OCI-LY3 (cell line): ENCODE measurements at regions not wholly inside any gene's neighbourhood (a gene's known extent, or its start where the extent isn't known, plus 50 kb on each side); places are given as distances from the start of the nearest gene placed in this dataset.

Source experiments
- EZH2phosphoT487 ChIP-seq: fragments of 200-600 bp; shearing (Covaris generic); IDR thresholded peaks from 2 replicates; pipeline ENCODE4 v1.6.1; 2018; ENCODE audit warnings: antibody characterized with exemption, mixed run types, low read depth
- TF ChIP-seq, protein P1 (sequence below): fragments of 200-600, 300-600 bp; sonication (generic); IDR thresholded peaks from 2 replicates; pipeline ENCODE4 v1.5.1; 2014; ENCODE audit warnings: antibody characterized with exemption, low read length, low read depth

DNA sequence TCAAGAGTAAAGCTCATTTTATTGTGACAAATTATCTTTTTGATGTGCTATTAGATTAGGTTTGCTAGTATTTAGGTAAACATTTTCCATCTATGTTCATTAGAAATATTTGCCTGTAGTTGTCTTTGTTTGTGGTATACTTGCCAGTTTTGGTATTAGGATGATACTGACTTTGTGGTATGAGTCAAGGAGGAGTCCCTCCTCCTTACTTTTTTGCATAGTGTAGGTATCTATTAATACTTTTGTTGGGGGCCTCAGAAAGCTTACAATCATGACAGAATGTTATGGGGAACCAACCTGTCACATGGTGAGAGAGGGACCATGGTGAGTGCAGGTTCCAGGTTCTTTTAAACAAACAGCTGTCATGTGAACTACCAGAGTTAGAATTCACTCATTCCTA is 102.1 kb downstream of the ZWINT start:
- TF ChIP-seq, protein P1, sequence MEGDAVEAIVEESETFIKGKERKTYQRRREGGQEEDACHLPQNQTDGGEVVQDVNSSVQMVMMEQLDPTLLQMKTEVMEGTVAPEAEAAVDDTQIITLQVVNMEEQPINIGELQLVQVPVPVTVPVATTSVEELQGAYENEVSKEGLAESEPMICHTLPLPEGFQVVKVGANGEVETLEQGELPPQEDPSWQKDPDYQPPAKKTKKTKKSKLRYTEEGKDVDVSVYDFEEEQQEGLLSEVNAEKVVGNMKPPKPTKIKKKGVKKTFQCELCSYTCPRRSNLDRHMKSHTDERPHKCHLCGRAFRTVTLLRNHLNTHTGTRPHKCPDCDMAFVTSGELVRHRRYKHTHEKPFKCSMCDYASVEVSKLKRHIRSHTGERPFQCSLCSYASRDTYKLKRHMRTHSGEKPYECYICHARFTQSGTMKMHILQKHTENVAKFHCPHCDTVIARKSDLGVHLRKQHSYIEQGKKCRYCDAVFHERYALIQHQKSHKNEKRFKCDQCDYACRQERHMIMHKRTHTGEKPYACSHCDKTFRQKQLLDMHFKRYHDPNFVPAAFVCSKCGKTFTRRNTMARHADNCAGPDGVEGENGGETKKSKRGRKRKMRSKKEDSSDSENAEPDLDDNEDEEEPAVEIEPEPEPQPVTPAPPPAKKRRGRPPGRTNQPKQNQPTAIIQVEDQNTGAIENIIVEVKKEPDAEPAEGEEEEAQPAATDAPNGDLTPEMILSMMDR, result no peak
- no peak for TF ChIP-seq EZH2phosphoT487
